IMR-90 (cell line): ENCODE measurements at regions not wholly inside any gene's neighbourhood (a gene's known extent, or its start where the extent isn't known, plus 50 kb on each side); places are given as distances from the start of the nearest gene placed in this dataset.

Experiments
- ATAC-seq: fragments of 200-7000 bp; cut with Tn5 transposase; 2 replicates; pipeline ENCODE4 v1.9.1; 2020; ENCODE audit warnings: low read depth, mild to moderate bottlenecking, moderate library complexity
- BruUV-seq: library from RNA; stranded (reverse); fragments of 400-500 nt; replicated peaks from 2 replicates; lab custom pipeline; 2021; lab: Mats Ljungman, UMichigan
- CTCF ChIA-PET: fragments of 300-600 bp; formaldehyde crosslinking; extraction: SDS; loops from one replicate; lab custom pipeline; 2021; ENCODE audit warnings: antibody characterized with exemption; lab: Yijun Ruan, JAX
- POLR2A ChIA-PET: fragments of 300-600 bp; sonication (Branson Sonifier 250); formaldehyde crosslinking; loops from one replicate; lab custom pipeline; 2022; ENCODE audit warnings: antibody characterized with exemption; ENCODE audit not compliant: unreplicated experiment; lab: Charles Lee
- DNase-seq: peaks from one replicate; pipeline ENCODE4 v3.0.0; 2013
- H2AFZ ChIP-seq: replicated peaks from 2 replicates; pipeline ENCODE3; 2013; ENCODE audit warnings: low read length, mild to moderate bottlenecking; ENCODE audit not compliant: poor library complexity
- H2AK5ac ChIP-seq: 2 replicates; pipeline ENCODE4 v1.6.1; 2013; ENCODE audit warnings: low read depth, low read length, inconsistent platforms
- H2AK9ac ChIP-seq: replicated peaks from 2 replicates; pipeline ENCODE3; 2013; ENCODE audit warnings: mild to moderate bottlenecking, low read depth, low read length, moderate library complexity; ENCODE audit not compliant: poor library complexity
- H2BK120ac ChIP-seq: 2 replicates; pipeline ENCODE4 v1.6.1; 2013; ENCODE audit warnings: low read depth, low read length, inconsistent platforms
- H2BK15ac ChIP-seq: 3 replicates; pipeline ENCODE4 v1.6.1; 2013; ENCODE audit warnings: low read depth, low read length, inconsistent platforms
- H2BK20ac ChIP-seq: 2 replicates; pipeline ENCODE4 v1.6.1; 2013; ENCODE audit warnings: low read depth, mild to moderate bottlenecking, inconsistent platforms, low read length, moderate library complexity
- H2BK5ac ChIP-seq: 2 replicates; pipeline ENCODE4 v1.6.1; 2013; ENCODE audit warnings: mild to moderate bottlenecking, low read depth, low read length, inconsistent platforms; ENCODE audit not compliant: poor library complexity, severe bottlenecking
- H3K14ac ChIP-seq: replicated peaks from 2 replicates; pipeline ENCODE4 v1.6.1; 2013; ENCODE audit warnings: low read depth, low read length, inconsistent platforms
- H3K18ac ChIP-seq: 2 replicates; pipeline ENCODE4 v1.6.1; 2013; ENCODE audit warnings: low read depth, low read length, control low read depth
- H3K23ac ChIP-seq: 2 replicates; pipeline ENCODE4 v1.6.1; 2013; ENCODE audit warnings: low read depth, low read length, inconsistent platforms
- H3K27ac ChIP-seq: 2 replicates; pipeline ENCODE4 v1.5.1; 2013; ENCODE audit warnings: mild to moderate bottlenecking, control low read depth, low read length; ENCODE audit not compliant: insufficient read depth
- H3K27me3 ChIP-seq: 2 replicates; pipeline ENCODE4 v1.6.1; 2013; ENCODE audit warnings: low read length; ENCODE audit not compliant: control insufficient read depth, insufficient read depth
- H3K36me3 ChIP-seq: 2 replicates; pipeline ENCODE4 v1.6.1; 2013; ENCODE audit warnings: low read length, mixed read lengths; ENCODE audit not compliant: control insufficient read depth, insufficient read depth
- H3K4ac ChIP-seq: 2 replicates; pipeline ENCODE4 v1.6.1; 2013; ENCODE audit warnings: low read depth, low read length, inconsistent platforms
- H3K4me1 ChIP-seq: 2 replicates; pipeline ENCODE4 v1.6.1; 2013; ENCODE audit warnings: low read length, mixed read lengths; ENCODE audit not compliant: control insufficient read depth, insufficient read depth
- H3K4me2 ChIP-seq: 2 replicates; pipeline ENCODE4 v1.6.1; 2013; ENCODE audit warnings: low read depth, mild to moderate bottlenecking, control low read depth, low read length, moderate library complexity
- H3K4me3 ChIP-seq: 2 replicates; pipeline ENCODE4 v1.5.1; 2013; ENCODE audit warnings: low read depth, mild to moderate bottlenecking, control low read depth, low read length, moderate library complexity; ENCODE audit not compliant: insufficient read depth
- H3K56ac ChIP-seq: 2 replicates; pipeline ENCODE4 v1.6.1; 2013; ENCODE audit warnings: low read length, inconsistent platforms; ENCODE audit not compliant: insufficient read depth; ENCODE audit errors: extremely low read depth
- H3K79me1 ChIP-seq, 2 experiments: 2 replicates each; pipeline ENCODE4 v1.6.1; 2013; ENCODE audit warnings: low read length in 2 of 2, inconsistent platforms in 1 of 2, low read depth in 1 of 2
- H3K9ac ChIP-seq: 2 replicates; pipeline ENCODE4 v1.6.1; 2013; ENCODE audit warnings: low read depth, low read length, control low read depth
- H3K9me1 ChIP-seq: 2 replicates; pipeline ENCODE4 v1.6.1; 2013; ENCODE audit warnings: low read length, inconsistent platforms; ENCODE audit not compliant: insufficient read depth
- H3K9me3 ChIP-seq: 2 replicates; pipeline ENCODE4 v1.6.1; 2013; ENCODE audit warnings: low read length; ENCODE audit not compliant: control insufficient read depth, insufficient read depth
- H4K20me1 ChIP-seq: 2 replicates; pipeline ENCODE4 v1.6.1; 2013; ENCODE audit warnings: low read length, inconsistent platforms; ENCODE audit not compliant: insufficient read depth
- H4K5ac ChIP-seq: 2 replicates; pipeline ENCODE4 v1.6.1; 2013; ENCODE audit warnings: mild to moderate bottlenecking, low read depth, low read length, control low read depth
- H4K8ac ChIP-seq, 2 experiments: 2 replicates each; pipeline ENCODE4 v1.6.1; 2013; ENCODE audit warnings: low read depth in 2 of 2, low read length in 2 of 2, control low read depth in 1 of 2, inconsistent platforms in 1 of 2
- H4K91ac ChIP-seq: 2 replicates; pipeline ENCODE4 v1.6.1; 2013; ENCODE audit warnings: low read depth, low read length, inconsistent platforms; ENCODE audit not compliant: insufficient read depth
- CTCF ChIP-seq: conservative IDR thresholded peaks from 2 replicates; pipeline ENCODE4 v1.5.1; 2012; ENCODE audit warnings: mild to moderate bottlenecking, low read depth, low read length, improper control_type of control experiment
- MAFK ChIP-seq: IDR thresholded peaks from 2 replicates; pipeline ENCODE4 v1.6.1; 2012; ENCODE audit warnings: low read depth, low read length, improper control_type of control experiment
- NFE2L2 ChIP-seq: fragments of 150-350 bp; IDR thresholded peaks from 2 replicates; pipeline ENCODE4 v1.6.1; 2016; ENCODE audit warnings: low read depth, mild to moderate bottlenecking, low read length
- WGBS, 2 experiments: methylation state at CpG; one replicate each; pipeline versions ENCODE4 v1.1.5 to v1.1.7; 2013; ENCODE audit warnings: missing lambda C conversion rate in 2 of 2; ENCODE audit not compliant: insufficient read length in 1 of 2; ENCODE audit errors: extremely low coverage in 2 of 2; 5-methylcytosine and 5-hydroxymethylcytosine counted together
- dilution Hi-C: fragments of 300-500 bp; cut with HindIII; formaldehyde crosslinking; loops from one replicate; pipeline ENCODE4 v1.14.3; 2018; ENCODE audit warnings: low sequenced_read_pairs; ENCODE audit not compliant: unreplicated experiment
- in situ Hi-C: fragments of 300-500 bp; cut with MboI; formaldehyde crosslinking; loops from 3 replicates; pipeline ENCODE4 v1.14.3; 2019; ENCODE audit warnings: low sequenced_read_pairs, inconsistent platforms, mixed read lengths
- intact Hi-C: fragments of 100-400 bp; cut with micrococcal nuclease; formaldehyde crosslinking; loops from 2 replicates; pipeline ENCODE4 v1.10.0; 2022

DNA sequence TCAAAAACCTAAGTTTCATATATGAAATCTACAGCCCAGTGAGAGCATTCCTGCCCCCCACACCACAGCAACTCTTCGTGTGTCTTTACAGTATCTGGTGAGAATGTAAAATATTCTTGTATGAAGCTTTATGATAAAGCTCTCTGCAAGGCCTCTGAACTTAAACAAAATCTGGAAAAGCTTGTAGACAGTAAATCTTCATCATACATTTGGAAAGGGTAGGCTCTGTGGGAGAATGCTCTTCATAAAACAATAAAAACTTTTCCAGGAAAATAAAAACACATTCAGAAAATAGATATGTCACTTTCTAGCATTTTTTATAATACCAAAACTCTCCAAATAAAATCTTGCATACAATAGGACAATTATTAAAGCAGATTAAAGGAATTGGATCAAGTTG is 1009.5 kb downstream of the NAALADL2 start:
- no peak overlapping the region for H3K4me3 ChIP-seq
- no peak overlapping the region for H3K27ac ChIP-seq
- no peak overlapping the region for H3K18ac ChIP-seq
- no peaks in the 10 kb centered on the region for H3K9me3 ChIP-seq
- H2AK9ac ChIP-seq: no peak overlapping the region
- no peaks in the 10 kb centered on the region for H3K27me3 ChIP-seq
- no peaks in the 10 kb centered on the region for H3K9me1 ChIP-seq
- H2BK5ac ChIP-seq: no peak overlapping the region
- CTCF ChIA-PET: no interaction called here
- H3K79me1 ChIP-seq: no peaks in the 10 kb centered on the region
- H2BK20ac ChIP-seq: no peak overlapping the region
- no peak overlapping the region for H2BK15ac ChIP-seq
- no TSS peak for BruUV-seq
- no peak overlapping the region for H4K8ac ChIP-seq
- H3K23ac ChIP-seq: no peak overlapping the region
- POLR2A ChIA-PET: no interaction called here
- dilution Hi-C loops: no loop called here
- H4K20me1 ChIP-seq: no peaks in the 10 kb centered on the region
- H3K4me1 ChIP-seq: no peaks in the 10 kb centered on the region
- no CpG with 5 or more reads among the region's 1 CpG for WGBS, 2 experiments
- H4K5ac ChIP-seq: no peak overlapping the region
- H4K91ac ChIP-seq: no peak overlapping the region
- intact Hi-C loops: no loop called here
- no peak overlapping the region for H3K9ac ChIP-seq
- no peak overlapping the region for H3K14ac ChIP-seq
- ATAC-seq (no peak), DNase-seq (no peak)
- H3K36me3 ChIP-seq: no peaks in the 10 kb centered on the region
- H2BK120ac ChIP-seq: no peak overlapping the region
- H2AK5ac ChIP-seq: no peak overlapping the region
- H2AFZ ChIP-seq: no peak overlapping the region
- TF ChIP-seq NFE2L2 (no peak), CTCF (no peak), MAFK (no peak)
- H3K4me2 ChIP-seq: no peak overlapping the region
- in situ Hi-C loops: no loop called here
- H3K4ac ChIP-seq: no peak overlapping the region
- H3K56ac ChIP-seq: no peak overlapping the region
